Body of pancreas (tissue), 4 donors: ENCODE measurements at regions not wholly inside any gene's neighbourhood (a gene's known extent, or its start where the extent isn't known, plus 50 kb on each side); places are given as distances from the start of the nearest gene placed in this dataset.

ENCODE experiments used
- ATAC-seq: fragments of 150-250 bp; one replicate; pipeline ENCODE4 v1.9.1; 2016
- DNase-seq, 4 donors: peaks; one replicate each; pipeline ENCODE4 v3.0.0-alpha.2; 2019
- H3K27ac ChIP-seq, 4 donors: fragments of 200-600 bp; sonication (generic); 1 replicate in 3 of 4; 2 replicates in 1 of 4; pipeline versions ENCODE4 v1.5.1 to v1.6.1; 2016 to 2019; ENCODE audit warnings: mild to moderate bottlenecking in 1 of 4, mixed read lengths in 1 of 4, moderate library complexity in 1 of 4
- H3K27me3 ChIP-seq, 2 donors: fragments of 200-600 bp; sonication (generic); one replicate each; pipeline ENCODE4 v1.6.0; 2016; ENCODE audit warnings: mild to moderate bottlenecking in 1 of 2
- H3K36me3 ChIP-seq, 2 donors: fragments of 200-600 bp; sonication (generic); replicated peaks in 1 of 2; 2 replicates each; pipeline ENCODE4 v1.5.1; 2016; ENCODE audit warnings: low read depth in 2 of 2; ENCODE audit not compliant: insufficient read depth in 1 of 2
- H3K4me1 ChIP-seq: fragments of 200-600 bp; sonication (generic); one replicate; pipeline ENCODE4 v1.6.0; 2016
- H3K4me3 ChIP-seq, 2 donors: fragments of 200-600 bp; sonication (generic); 1 replicate in 1 of 2; 2 replicates in 1 of 2; pipeline ENCODE4 v1.5.1; 2016 to 2019
- H3K9me3 ChIP-seq, 3 donors: fragments of 200-600 bp; sonication (generic); 1 replicate in 2 of 3; 2 replicates in 1 of 3; pipeline ENCODE4 v1.5.1; 2016
- CTCF ChIP-seq, 7 experiments: fragments of 450-650 bp in 4 of 7; fragments of 200-600 bp in 3 of 7; sonication (generic) in 3 of 7; IDR thresholded peaks; one replicate each; pipeline ENCODE4 v1.5.1; 2016 to 2019; ENCODE audit warnings: antibody characterized with exemption in 7 of 7
- POLR2A ChIP-seq, 3 donors: fragments of 450-650 bp; IDR thresholded peaks; one replicate each; pipeline ENCODE4 v1.6.1; 2016; ENCODE audit warnings: antibody characterized with exemption in 3 of 3, mild to moderate bottlenecking in 2 of 3
- WGBS, 2 donors: methylation state at CpG; one replicate each; pipeline ENCODE4 v1.1.5; 2017; 5-methylcytosine and 5-hydroxymethylcytosine counted together
- intact Hi-C: fragments of 100-400 bp; cut with DNase I; formaldehyde crosslinking; loops from one replicate; pipeline ENCODE4 v1.15.1; 2023

- no peak for TF ChIP-seq POLR2A (IDR thresholded peaks at IDR 0.05)
- TF ChIP-seq CTCF (IDR thresholded peaks at IDR 0.05), result no peak
- H3K27me3 ChIP-seq, result no peaks in the 10 kb centered on the region
- H3K36me3 ChIP-seq, result no peaks in the 10 kb centered on the region
- intact Hi-C loops, result no loop called here
- DNase-seq (no peak), ATAC-seq (no peak)
- H3K27ac ChIP-seq, result no peak overlapping the region
- no peaks in the 10 kb centered on the region for H3K4me1 ChIP-seq
- no peaks in the 10 kb centered on the region for H3K9me3 ChIP-seq
- 86 to 91% methylated on average over 7 of the region's 7 CpGs for WGBS, 2 donors
- H3K4me3 ChIP-seq, result no peak overlapping the region
Observed at GRCh38 chr14:53780051-53780555, 176.5 kb downstream of the BMP4 start.

- no peaks in the 10 kb centered on the region for H3K4me1 ChIP-seq
- H3K27me3 ChIP-seq, result no peaks in the 10 kb centered on the region
- H3K27ac ChIP-seq, result no peak overlapping the region
- no peaks in the 10 kb centered on the region for H3K9me3 ChIP-seq
- no peaks in the 10 kb centered on the region for H3K36me3 ChIP-seq
- WGBS, 2 donors, result 27 to 44% methylated on average over 2 of the region's 2 CpGs
- DNase-seq, result no peak
- no peak overlapping the region for H3K4me3 ChIP-seq
- TF ChIP-seq CTCF (IDR thresholded peaks at IDR 0.05) (no peak), POLR2A (IDR thresholded peaks at IDR 0.05) (no peak)
- no peak for ATAC-seq
- intact Hi-C loops, result no loop called here
Observed at GRCh38 chr14:53779301-53779700, 177.3 kb downstream of the BMP4 start.

DNA sequence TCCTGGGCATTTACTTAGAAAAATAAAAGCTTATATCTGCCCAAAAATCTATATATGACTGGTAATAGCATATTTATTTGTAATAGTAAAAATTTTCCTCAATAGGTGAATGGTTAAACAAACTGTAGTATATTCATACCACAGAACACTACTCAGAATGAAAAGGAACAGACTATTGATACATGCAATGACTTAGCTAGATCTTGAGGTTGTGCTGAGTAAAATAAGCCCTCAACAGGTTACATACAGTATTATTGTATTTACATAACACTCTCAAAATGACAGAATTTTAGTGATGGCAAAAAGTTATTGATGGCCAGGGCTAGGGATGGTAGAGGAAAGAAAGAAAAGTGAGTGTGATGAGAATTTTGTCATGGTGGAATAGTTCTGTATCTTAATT lies 178.4 kb downstream of the BMP4 start:
- intact Hi-C loops, result no loop called here
- no peak overlapping the region for H3K27ac ChIP-seq
- no peak for DNase-seq
- H3K36me3 ChIP-seq, result no peaks in the 10 kb centered on the region
- H3K4me1 ChIP-seq, result no peaks in the 10 kb centered on the region
- no peak for TF ChIP-seq CTCF (IDR thresholded peaks at IDR 0.05)
- no peak for TF ChIP-seq POLR2A (IDR thresholded peaks at IDR 0.05)
- no peaks in the 10 kb centered on the region for H3K9me3 ChIP-seq
- H3K4me3 ChIP-seq, result no peak overlapping the region
- no peaks in the 10 kb centered on the region for H3K27me3 ChIP-seq
- no peak for ATAC-seq

- Histone ChIP-seq H3K4me1 (no peaks in the 10 kb centered on the region), H3K27ac (no peak overlapping the region), H3K4me3 (no peak overlapping the region), H3K36me3 (no peaks in the 10 kb centered on the region), H3K9me3 (no peaks in the 10 kb centered on the region), H3K27me3 (no peaks in the 10 kb centered on the region)
- 82 to 86% methylated on average over 5 of the region's 5 CpGs for WGBS, 2 donors
- intact Hi-C loops, result no loop called here
- TF ChIP-seq CTCF (IDR thresholded peaks at IDR 0.05), result no peak
- TF ChIP-seq POLR2A (IDR thresholded peaks at IDR 0.05), result no peak
- ATAC-seq (no peak), DNase-seq (no peak)
Observed at GRCh38 chr14:53772936-53773335, 183.7 kb downstream of the BMP4 start.

DNA sequence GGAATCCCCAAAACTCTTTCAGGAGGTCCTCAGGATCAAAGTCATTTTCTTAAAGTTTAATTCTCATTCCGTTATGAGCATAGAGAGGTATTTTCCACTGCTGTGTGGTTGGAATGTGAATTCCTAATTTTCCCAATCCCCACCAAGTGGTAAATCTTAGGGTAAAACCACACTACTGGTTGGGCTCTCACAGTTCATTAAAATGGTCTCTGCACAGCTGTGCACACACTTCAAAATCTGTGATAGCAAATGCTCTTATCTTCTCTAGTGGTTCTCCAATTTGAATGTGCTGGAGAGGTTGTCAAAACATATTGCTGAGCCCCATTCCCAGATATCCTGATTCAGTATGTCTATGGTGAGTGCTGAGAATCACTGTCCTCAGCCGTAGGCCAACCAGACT lies 189.1 kb downstream of the BMP4 start:
- Histone ChIP-seq H3K27ac (no peak overlapping the region), H3K27me3 (no peaks in the 10 kb centered on the region), H3K4me3 (no peak overlapping the region), H3K36me3 (no peaks in the 10 kb centered on the region), H3K4me1 (no peaks in the 10 kb centered on the region), H3K9me3 (no peaks in the 10 kb centered on the region)
- DNase-seq (no peak), ATAC-seq (no peak)
- WGBS, 2 donors, result 63 to 87% methylated on average over 2 of the region's 2 CpGs
- intact Hi-C loops, result no loop called here
- TF ChIP-seq CTCF (IDR thresholded peaks at IDR 0.05) (no peak), POLR2A (IDR thresholded peaks at IDR 0.05) (no peak)
